GM21576 (cell line): ENCODE measurements at regions not wholly inside any gene's neighbourhood (a gene's known extent, or its start where the extent isn't known, plus 50 kb on each side); places are given as distances from the start of the nearest gene placed in this dataset.

ENCODE experiments used
- ATAC-seq: cut with Tn5 transposase; IDR thresholded peaks from one replicate; pipeline ENCODE4 v1.9.1; 2021; ENCODE audit warnings: mild to moderate bottlenecking, moderate library complexity; ENCODE audit not compliant: unreplicated experiment

DNA sequence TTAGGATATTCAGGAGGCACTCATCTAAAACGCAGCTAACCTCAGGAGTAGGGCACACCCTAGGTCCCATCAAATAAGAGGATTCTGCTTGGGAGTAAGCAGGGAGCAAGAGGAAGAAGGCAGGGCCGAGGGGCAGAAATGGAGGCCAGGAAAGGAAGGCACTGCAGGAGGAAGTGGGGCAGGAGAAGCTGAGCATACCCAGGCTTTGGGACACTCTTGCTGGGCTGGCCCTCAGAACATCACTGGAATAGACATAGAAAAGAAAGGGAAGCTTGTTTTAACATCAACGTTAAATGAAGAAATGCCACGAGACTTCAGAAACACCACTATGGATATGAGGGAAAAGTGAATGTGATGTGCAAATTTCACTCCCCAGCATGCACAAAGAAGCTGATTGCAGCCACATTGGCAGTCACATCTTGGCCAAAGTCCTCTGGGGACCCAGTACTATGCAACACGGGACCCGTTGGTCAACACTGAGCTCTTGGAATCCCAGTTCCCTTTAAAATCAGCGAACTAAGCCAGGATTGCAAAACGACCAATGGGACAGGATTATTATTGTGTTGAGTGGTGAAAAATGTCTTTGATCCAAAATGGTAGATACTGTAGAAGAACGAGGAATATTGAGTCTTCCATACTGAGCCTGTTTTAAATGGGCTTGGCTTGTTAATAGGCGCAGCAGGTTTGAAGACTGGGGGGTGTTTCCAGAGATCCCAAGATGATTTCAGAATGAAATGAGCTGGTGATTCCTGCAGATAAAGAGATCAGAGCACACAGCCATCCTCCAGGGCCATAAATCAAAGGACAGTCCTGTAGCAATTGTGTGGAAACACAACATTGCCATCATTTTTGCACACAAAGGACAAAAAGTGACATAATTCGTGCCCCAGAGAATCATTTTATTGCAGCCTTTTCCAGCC is 152.4 kb downstream of the TOMM20 start:
- no peak for ATAC-seq

DNA sequence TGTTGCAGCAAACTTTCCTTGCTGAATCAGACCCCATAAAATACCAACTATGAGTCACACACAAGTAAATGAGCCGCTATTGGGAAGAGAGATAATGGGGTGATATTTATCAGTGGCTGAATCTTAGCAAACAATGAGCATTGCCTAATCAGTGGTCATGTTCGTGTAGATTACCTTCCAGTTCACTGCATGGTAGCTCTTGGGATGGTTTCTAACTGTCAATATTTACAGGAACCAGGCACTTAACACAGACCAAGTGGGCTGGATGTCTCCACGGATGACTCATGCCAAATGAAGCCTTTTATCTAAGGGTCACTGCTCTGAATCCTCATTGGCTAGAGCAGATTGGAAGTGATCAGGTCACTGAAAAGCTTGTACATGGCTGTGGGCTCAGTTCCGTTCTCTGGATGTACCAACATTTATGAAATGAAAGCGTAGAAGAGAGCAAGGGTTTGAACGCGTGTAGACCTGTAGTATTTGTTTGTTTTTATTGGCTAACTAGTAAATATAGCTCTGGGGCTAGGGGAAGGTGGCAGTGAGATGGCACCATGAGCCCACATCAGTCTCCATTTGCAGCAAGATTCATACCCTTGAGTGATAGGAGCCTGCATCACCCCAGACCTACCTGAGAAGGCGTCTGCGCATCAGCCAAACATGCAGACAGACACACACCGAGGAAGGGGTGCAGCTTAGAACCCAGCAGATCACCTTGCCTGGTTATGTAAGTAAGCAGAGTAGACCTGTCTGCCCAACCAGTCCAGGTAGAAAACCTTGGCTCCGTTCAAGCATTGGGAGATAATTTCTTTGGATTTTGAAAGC is 153.3 kb downstream of the TOMM20 start:
- no peak for ATAC-seq

GRCh38 chr1:234973426-234974250 is 155.0 kb downstream of the TOMM20 start:
- ATAC-seq, result no peak

DNA sequence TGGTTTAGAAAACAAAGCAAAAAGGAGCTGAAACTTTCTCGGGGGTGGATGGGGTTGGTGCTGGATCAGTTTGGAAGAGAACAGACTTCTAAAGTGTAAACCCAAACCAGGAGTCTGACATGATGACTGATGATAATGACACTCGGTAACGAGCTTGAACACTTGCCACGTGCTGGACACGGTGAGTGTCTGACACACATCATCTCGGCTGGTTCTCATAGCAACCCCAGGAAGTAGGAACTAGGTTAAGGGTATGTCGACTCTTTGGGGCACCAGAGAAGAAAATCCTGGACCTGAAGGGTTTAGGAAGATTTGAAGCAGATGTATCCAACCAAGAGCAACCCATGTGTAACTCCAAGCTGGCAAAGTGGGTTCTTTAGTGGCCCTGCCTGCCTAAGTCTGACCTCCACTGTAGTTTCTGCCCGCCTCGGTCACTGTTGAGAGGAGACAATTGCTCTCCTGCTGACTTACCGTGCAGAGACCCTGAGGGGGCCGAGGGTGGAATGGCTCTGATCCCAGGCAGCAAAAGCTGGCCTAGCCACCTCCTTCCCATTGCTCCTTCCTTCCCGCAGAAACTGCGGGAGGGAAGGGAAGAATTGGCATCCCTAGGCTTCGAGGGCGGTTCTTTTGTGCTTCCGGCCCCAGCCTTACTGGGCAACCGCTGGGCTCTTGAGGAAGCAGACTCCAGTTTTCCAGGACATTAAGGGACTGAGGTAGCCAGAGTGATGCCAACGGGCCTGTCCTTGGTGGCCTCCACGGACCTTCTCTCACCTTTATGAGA is 156.0 kb downstream of the TOMM20 start:
- ATAC-seq, result no peak

GRCh38 chr1:234971586-234972297 is 156.9 kb downstream of the TOMM20 start:
- no peak for ATAC-seq

DNA sequence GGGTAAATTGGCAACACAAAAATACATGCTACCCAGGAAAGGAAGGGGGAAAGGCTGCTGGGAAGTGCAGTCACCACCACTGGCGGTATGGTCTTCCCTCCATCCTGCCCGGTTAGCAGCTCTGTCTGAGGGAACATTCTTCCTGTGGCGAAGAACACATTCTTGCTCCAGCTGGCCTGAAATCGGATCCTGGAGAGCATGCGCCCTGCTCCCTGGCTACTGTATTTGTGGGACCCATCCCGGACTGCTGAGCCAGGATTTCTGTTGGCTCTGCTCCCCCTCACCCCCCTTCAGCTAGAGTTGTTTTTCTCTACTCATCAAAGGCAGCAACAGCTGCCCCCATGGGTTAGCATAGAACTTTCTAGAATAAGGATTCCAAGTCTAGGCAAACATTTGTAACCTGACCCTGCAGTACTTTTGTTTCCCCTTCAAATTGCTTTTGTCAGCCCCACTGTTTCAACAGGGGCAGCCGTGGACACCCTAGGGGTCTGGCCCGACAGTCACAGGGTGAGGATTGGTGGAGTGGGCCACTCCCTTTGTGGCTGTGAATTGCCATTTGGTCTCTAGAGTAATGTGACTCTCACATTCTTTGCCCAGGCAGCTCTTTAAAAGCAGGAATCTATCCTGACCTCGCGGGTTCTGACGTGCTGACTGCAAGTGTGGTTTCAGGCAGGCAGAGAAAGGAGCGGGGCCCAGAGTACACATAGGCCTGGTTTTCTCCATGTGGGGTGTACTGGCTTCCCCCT is 157.7 kb downstream of the TOMM20 start:
- ATAC-seq, result no peak

DNA sequence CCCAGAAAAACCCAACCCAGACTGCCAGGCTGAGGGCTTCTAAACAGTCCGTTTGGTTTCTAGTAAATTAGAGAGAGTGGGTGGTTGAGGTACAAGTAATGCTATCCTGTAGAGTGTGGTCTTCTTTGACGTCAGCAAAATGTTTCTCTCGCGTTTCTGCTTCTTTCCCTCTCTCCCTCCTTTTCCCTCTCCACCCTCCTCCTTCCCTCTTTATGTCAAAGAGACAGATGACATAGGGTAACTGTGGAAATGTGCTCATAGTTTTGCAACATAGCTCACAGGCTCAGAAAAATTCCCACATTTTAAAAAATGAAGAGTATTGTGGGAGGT is 158.3 kb downstream of the TOMM20 start:
- no peak for ATAC-seq

GRCh38 chr1:234969581-234970400 is 158.8 kb downstream of the TOMM20 start:
- ATAC-seq, result no peak

GRCh38 chr1:234969011-234969441 is 159.6 kb downstream of the TOMM20 start:
- no peak for ATAC-seq

GRCh38 chr1:234968451-234968850 is 160.2 kb downstream of the TOMM20 start:
- ATAC-seq, result no peak

DNA sequence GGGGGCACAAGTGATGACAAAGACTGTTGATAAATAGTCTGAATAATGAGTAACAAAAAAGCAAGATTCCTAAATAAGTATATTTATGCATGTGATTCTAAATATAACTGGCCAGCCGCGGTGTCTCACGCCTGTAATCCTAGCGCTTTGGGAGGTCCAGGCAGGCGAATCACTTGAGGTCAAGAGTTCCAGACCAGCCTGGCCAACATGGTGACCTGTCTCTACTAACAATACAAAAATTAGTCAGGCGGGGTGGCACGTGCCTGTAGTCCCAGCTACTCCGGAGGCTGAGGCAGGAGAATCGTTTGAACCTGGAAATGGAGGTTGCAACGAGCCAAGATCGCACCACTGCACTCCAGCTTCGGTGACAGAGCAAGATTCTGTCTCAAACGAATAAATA is 161.5 kb downstream of the TOMM20 start:
- no peak for ATAC-seq

DNA sequence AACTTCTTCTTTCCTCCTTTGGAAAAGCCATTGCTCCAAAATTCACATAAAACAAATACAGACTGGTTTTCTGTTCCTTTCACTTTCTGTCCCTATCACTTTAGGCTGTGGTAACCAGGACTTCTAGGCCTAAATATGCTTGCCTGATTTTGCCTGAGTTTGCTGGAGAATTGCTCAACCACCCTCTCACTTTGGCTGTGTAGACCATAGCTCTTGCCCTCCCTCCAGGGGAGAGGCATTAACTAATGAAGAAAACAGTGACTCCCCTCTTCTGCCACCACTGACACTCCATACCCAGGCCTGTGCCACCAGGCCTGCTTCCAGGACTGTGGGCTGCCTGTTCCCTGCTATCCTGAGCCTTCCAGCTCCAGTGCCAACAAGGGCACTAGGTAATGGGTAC is 163.5 kb downstream of the TOMM20 start:
- ATAC-seq, result no peak

- ATAC-seq, result no peak
Measured at GRCh38 chr1:234963904-234964702, 164.5 kb downstream of the TOMM20 start.

GRCh38 chr1:234963180-234963903 is 165.3 kb downstream of the TOMM20 start:
- ATAC-seq, result peak; percentile 79

GRCh38 chr1:234962340-234962989 is 166.2 kb downstream of the TOMM20 start:
- ATAC-seq, result peak; percentile 35
